SK-N-SH (cell line): ENCODE measurements at regions not wholly inside any gene's neighbourhood (a gene's known extent, or its start where the extent isn't known, plus 50 kb on each side); places are given as distances from the start of the nearest gene placed in this dataset.

Source experiments
- EP300 ChIP-seq, 2 experiments: IDR thresholded peaks; 2 replicates each; pipeline versions ENCODE4 v1.4.0 to v1.6.1; 2012; ENCODE audit warnings: borderline replicate concordance in 1 of 2, low read depth in 1 of 2, low read length in 1 of 2
- EZH2phosphoT487 ChIP-seq: fragments of 200-600 bp; sonication (generic); IDR thresholded peaks from 2 replicates; pipeline ENCODE4 v1.6.1; 2017; ENCODE audit warnings: low read depth, mixed run types, mild to moderate bottlenecking, antibody characterized with exemption, moderate library complexity, borderline replicate concordance
- FOXM1 ChIP-seq: IDR thresholded peaks from 2 replicates; pipeline ENCODE4 v1.4.0; 2012; ENCODE audit warnings: low read depth, mild to moderate bottlenecking
- MEF2A ChIP-seq: IDR thresholded peaks from 2 replicates; pipeline ENCODE4 v1.4.0; 2012; ENCODE audit warnings: low read depth, borderline replicate concordance
- TF ChIP-seq, protein P1 (sequence below): fragments of 200-600 bp; sonication (generic); IDR thresholded peaks from 2 replicates; pipeline ENCODE4 v1.6.1; 2017; ENCODE audit warnings: antibody characterized with exemption, mild to moderate bottlenecking, moderate library complexity
- TF ChIP-seq, protein P2 (sequence below): IDR thresholded peaks from 2 replicates; pipeline ENCODE4 v1.6.1; 2012; ENCODE audit warnings: mild to moderate bottlenecking, low read depth, low read length, moderate library complexity

DNA sequence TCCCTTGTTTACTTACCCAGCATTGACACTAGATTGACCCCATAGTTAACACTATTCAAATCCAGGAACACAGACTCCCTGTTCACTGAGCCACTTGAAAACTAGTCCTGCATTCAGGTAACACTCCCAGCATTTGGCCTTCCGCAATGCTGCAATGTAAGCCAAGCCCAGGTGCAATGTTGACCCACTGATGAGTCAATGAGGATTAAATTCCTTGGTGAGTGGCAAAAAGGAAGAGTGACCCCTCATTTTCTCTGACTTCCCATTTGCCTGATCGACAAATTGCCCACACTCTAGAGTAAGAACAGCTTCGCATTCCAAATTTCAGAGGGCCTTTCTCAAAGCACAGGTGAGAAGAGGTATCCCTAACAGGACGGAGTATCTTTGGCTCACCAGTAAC lies 251.9 kb downstream of the FBXO15 start:
- TF ChIP-seq FOXM1 = no peak
- TF ChIP-seq, protein P1, sequence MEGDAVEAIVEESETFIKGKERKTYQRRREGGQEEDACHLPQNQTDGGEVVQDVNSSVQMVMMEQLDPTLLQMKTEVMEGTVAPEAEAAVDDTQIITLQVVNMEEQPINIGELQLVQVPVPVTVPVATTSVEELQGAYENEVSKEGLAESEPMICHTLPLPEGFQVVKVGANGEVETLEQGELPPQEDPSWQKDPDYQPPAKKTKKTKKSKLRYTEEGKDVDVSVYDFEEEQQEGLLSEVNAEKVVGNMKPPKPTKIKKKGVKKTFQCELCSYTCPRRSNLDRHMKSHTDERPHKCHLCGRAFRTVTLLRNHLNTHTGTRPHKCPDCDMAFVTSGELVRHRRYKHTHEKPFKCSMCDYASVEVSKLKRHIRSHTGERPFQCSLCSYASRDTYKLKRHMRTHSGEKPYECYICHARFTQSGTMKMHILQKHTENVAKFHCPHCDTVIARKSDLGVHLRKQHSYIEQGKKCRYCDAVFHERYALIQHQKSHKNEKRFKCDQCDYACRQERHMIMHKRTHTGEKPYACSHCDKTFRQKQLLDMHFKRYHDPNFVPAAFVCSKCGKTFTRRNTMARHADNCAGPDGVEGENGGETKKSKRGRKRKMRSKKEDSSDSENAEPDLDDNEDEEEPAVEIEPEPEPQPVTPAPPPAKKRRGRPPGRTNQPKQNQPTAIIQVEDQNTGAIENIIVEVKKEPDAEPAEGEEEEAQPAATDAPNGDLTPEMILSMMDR = no peak
- no peak for TF ChIP-seq MEF2A
- no peak for TF ChIP-seq EZH2phosphoT487
- TF ChIP-seq, protein P2, sequence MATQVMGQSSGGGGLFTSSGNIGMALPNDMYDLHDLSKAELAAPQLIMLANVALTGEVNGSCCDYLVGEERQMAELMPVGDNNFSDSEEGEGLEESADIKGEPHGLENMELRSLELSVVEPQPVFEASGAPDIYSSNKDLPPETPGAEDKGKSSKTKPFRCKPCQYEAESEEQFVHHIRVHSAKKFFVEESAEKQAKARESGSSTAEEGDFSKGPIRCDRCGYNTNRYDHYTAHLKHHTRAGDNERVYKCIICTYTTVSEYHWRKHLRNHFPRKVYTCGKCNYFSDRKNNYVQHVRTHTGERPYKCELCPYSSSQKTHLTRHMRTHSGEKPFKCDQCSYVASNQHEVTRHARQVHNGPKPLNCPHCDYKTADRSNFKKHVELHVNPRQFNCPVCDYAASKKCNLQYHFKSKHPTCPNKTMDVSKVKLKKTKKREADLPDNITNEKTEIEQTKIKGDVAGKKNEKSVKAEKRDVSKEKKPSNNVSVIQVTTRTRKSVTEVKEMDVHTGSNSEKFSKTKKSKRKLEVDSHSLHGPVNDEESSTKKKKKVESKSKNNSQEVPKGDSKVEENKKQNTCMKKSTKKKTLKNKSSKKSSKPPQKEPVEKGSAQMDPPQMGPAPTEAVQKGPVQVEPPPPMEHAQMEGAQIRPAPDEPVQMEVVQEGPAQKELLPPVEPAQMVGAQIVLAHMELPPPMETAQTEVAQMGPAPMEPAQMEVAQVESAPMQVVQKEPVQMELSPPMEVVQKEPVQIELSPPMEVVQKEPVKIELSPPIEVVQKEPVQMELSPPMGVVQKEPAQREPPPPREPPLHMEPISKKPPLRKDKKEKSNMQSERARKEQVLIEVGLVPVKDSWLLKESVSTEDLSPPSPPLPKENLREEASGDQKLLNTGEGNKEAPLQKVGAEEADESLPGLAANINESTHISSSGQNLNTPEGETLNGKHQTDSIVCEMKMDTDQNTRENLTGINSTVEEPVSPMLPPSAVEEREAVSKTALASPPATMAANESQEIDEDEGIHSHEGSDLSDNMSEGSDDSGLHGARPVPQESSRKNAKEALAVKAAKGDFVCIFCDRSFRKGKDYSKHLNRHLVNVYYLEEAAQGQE = no peak
- TF ChIP-seq EP300 (IDR thresholded peaks at IDR 0.05; ENCODE audit: borderline replicate concordance in 1 of 2, low read depth in 1 of 2, low read length in 1 of 2) = no peak
